ENCODE measurements at regions not wholly inside any gene's neighbourhood (a gene's known extent, or its start where the extent isn't known, plus 50 kb on each side); places are given as distances from the start of the nearest gene placed in this dataset.

DNA sequence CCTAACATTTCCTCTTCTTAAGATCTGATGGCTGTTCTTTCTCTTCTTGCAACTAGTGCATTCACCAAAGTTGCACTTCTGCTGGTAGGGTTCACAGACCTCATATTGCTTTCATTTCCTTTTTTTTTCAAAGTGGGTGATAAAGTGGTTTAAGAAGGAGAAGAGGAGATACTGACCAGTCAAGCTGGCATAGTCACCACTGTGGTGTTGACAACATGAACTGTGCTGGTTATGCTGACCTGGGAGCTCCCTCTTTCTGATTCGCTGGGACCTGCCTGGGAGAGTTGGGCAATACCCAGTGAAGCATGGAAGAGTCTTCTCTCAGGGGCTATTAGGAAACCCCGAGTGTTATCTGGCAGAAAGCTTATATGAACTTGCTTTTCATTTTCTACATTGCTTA is 222.9 kb downstream of the SLITRK5 start:
- TF ChIP-seq, protein P1, sequence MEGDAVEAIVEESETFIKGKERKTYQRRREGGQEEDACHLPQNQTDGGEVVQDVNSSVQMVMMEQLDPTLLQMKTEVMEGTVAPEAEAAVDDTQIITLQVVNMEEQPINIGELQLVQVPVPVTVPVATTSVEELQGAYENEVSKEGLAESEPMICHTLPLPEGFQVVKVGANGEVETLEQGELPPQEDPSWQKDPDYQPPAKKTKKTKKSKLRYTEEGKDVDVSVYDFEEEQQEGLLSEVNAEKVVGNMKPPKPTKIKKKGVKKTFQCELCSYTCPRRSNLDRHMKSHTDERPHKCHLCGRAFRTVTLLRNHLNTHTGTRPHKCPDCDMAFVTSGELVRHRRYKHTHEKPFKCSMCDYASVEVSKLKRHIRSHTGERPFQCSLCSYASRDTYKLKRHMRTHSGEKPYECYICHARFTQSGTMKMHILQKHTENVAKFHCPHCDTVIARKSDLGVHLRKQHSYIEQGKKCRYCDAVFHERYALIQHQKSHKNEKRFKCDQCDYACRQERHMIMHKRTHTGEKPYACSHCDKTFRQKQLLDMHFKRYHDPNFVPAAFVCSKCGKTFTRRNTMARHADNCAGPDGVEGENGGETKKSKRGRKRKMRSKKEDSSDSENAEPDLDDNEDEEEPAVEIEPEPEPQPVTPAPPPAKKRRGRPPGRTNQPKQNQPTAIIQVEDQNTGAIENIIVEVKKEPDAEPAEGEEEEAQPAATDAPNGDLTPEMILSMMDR (conservative IDR thresholded peaks at IDR 0.05; ENCODE audit: low read depth, low read length) = no peak
- TF ChIP-seq EZH2 (IDR thresholded peaks at IDR 0.05; ENCODE audit: low read length, unreplicated experiment) = no peak
- TF ChIP-seq EZH2phosphoT487 (IDR thresholded peaks at IDR 0.05; ENCODE audit: borderline replicate concordance, low read length) = no peak
